ENCODE measurements at regions not wholly inside any gene's neighbourhood (a gene's known extent, or its start where the extent isn't known, plus 50 kb on each side); places are given as distances from the start of the nearest gene placed in this dataset.

GRCh38 chr13:21942061-21942460, 271.2 kb downstream of the FGF9 start:
- TF ChIP-seq EZH2phosphoT487 (IDR thresholded peaks at IDR 0.05; ENCODE audit: unreplicated experiment) (no peak), ZNF114 (CRISPR knock-in tag; IDR thresholded peaks at IDR 0.05) (no peak), CREB1 (CRISPR knock-in tag; IDR thresholded peaks at IDR 0.05; ENCODE audit: low read depth) (no peak)
- TF ChIP-seq, protein P1, sequence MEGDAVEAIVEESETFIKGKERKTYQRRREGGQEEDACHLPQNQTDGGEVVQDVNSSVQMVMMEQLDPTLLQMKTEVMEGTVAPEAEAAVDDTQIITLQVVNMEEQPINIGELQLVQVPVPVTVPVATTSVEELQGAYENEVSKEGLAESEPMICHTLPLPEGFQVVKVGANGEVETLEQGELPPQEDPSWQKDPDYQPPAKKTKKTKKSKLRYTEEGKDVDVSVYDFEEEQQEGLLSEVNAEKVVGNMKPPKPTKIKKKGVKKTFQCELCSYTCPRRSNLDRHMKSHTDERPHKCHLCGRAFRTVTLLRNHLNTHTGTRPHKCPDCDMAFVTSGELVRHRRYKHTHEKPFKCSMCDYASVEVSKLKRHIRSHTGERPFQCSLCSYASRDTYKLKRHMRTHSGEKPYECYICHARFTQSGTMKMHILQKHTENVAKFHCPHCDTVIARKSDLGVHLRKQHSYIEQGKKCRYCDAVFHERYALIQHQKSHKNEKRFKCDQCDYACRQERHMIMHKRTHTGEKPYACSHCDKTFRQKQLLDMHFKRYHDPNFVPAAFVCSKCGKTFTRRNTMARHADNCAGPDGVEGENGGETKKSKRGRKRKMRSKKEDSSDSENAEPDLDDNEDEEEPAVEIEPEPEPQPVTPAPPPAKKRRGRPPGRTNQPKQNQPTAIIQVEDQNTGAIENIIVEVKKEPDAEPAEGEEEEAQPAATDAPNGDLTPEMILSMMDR (conservative IDR thresholded peaks at IDR 0.05; ENCODE audit: low read depth in 2 of 2), result no peak

Measured in GM23338 (cell line).